ENCODE measurements at regions not wholly inside any gene's neighbourhood (a gene's known extent, or its start where the extent isn't known, plus 50 kb on each side); places are given as distances from the start of the nearest gene placed in this dataset.

GRCh38 chr11:70738661-70739060 lies 340.3 kb downstream of the CTTN start:
- H3K9me2 ChIP-seq (ENCODE audit: insufficient read depth) = peaks cover 10% of the 10 kb centered on the region
- no peak overlapping the region for H3K27ac ChIP-seq (ENCODE audit: low read depth)
- H3K79me2 ChIP-seq (replicated peaks; ENCODE audit: insufficient read depth) = no peaks in the 10 kb centered on the region; the same call in 1 of the 2 replicates
- peaks cover 14% of the 10 kb centered on the region for H3K27me3 Mint-ChIP-seq (ENCODE audit: insufficient read depth, low read depth, poor library complexity)
- no peak for DNase-seq (ENCODE audit: low spot score)
- H4K20me1 ChIP-seq (replicated peaks; ENCODE audit: insufficient read depth) = no peaks in the 10 kb centered on the region
- TF ChIP-seq POLR2AphosphoS5 (IDR thresholded peaks at IDR 0.05; ENCODE audit: low read depth) (no peak), EZH2 (IDR thresholded peaks at IDR 0.05; ENCODE audit: low read depth, unreplicated experiment) (no peak), EZH2phosphoT487 (IDR thresholded peaks at IDR 0.05; ENCODE audit: unreplicated experiment) (no peak), REST (IDR thresholded peaks at IDR 0.05; ENCODE audit: unreplicated experiment) (no peak), ZNF462 (CRISPR knock-in tag; IDR thresholded peaks at IDR 0.05) (no peak), CTCF (conservative IDR thresholded peaks at IDR 0.05; ENCODE audit: low read depth in 2 of 2) (no peak), ZNF331 (CRISPR knock-in tag; IDR thresholded peaks at IDR 0.05; ENCODE audit: low read depth) (no peak), ETS1 (IDR thresholded peaks at IDR 0.05) (no peak), CREB1 (CRISPR knock-in tag; IDR thresholded peaks at IDR 0.05; ENCODE audit: low read depth) (no peak), STAT1 (IDR thresholded peaks at IDR 0.05; ENCODE audit: unreplicated experiment) (no peak), NANOG (IDR thresholded peaks at IDR 0.05; ENCODE audit: borderline replicate concordance) (no peak)
- H3K4me3 ChIP-seq = no peak overlapping the region
- no peak overlapping the region for H3K4me2 ChIP-seq
- H3K27me3 ChIP-seq (ENCODE audit: insufficient read depth) = no peaks in the 10 kb centered on the region
- H3F3A ChIP-seq (replicated peaks; ENCODE audit: low read depth) = no peaks in the 10 kb centered on the region
- ATAC-seq = no peak
- no peak overlapping the region for H2AFZ ChIP-seq
- H3K4me1 ChIP-seq (ENCODE audit: insufficient read depth) = peaks cover 9% of the 10 kb centered on the region; the same call in 1 of the 2 replicates
- H3K36me3 Mint-ChIP-seq (ENCODE audit: low read depth) = no peaks in the 10 kb centered on the region
- no peaks in the 10 kb centered on the region for H3K36me3 ChIP-seq (ENCODE audit: insufficient read depth)
- peaks cover 28% of the 10 kb centered on the region for H3K4me1 Mint-ChIP-seq
- H3K9me3 Mint-ChIP-seq = no peaks in the 10 kb centered on the region; the same call in 2 of the 3 replicates
- H3K4me3 Mint-ChIP-seq = no peak overlapping the region
- no peak overlapping the region for H3K27ac Mint-ChIP-seq

Data from GM23338 (cell line).